ENCODE measurements at regions not wholly inside any gene's neighbourhood (a gene's known extent, or its start where the extent isn't known, plus 50 kb on each side); places are given as distances from the start of the nearest gene placed in this dataset. TPM values are rescaled to one million over a fixed set of nuclear protein-coding genes. Genes with fewer than 3 reads are reported as not detected.

Small RNA genes lying in the stretch of these regions (small RNA-seq; reads per million reads assigned to genes)
- gene AL953862.1 (ENCODE audit: low replicate concordance): not detected

Measured in spinal cord (tissue), 1 donor.